ENCODE measurements at regions not wholly inside any gene's neighbourhood (a gene's known extent, or its start where the extent isn't known, plus 50 kb on each side); places are given as distances from the start of the nearest gene placed in this dataset.

GRCh38 chr10:34868589-34868988 is 53.5 kb upstream of the PARD3 start:
- DNase-seq (ENCODE audit: low read depth): no peak

GRCh38 chr10:34866848-34867247 is 51.8 kb upstream of the PARD3 start:
- no peak for DNase-seq (ENCODE audit: low read depth)
